HG02870 (cell line): ENCODE measurements at regions not wholly inside any gene's neighbourhood (a gene's known extent, or its start where the extent isn't known, plus 50 kb on each side); places are given as distances from the start of the nearest gene placed in this dataset.

Experiments
- ATAC-seq: cut with Tn5 transposase; IDR thresholded peaks from one replicate; pipeline ENCODE4 v1.9.1; 2021; ENCODE audit warnings: mild to moderate bottlenecking, moderate library complexity; ENCODE audit not compliant: unreplicated experiment

- no peak for ATAC-seq
Measured at GRCh38 chr9:16193066-16193465, 640.2 kb downstream of the CCDC171 start.

GRCh38 chr9:16196206-16196605, 643.4 kb downstream of the CCDC171 start:
- ATAC-seq: no peak

- no peak for ATAC-seq
Measured at GRCh38 chr9:16197578-16198370, 644.9 kb downstream of the CCDC171 start.

- no peak for ATAC-seq
Measured at GRCh38 chr9:16198996-16199395, 646.2 kb downstream of the CCDC171 start.

GRCh38 chr9:16202221-16202620, 649.4 kb downstream of the CCDC171 start:
- no peak for ATAC-seq

GRCh38 chr9:16202914-16203728, 650.3 kb downstream of the CCDC171 start:
- no peak for ATAC-seq

GRCh38 chr9:16203729-16204573, 651.1 kb downstream of the CCDC171 start:
- no peak for ATAC-seq

- no peak for ATAC-seq
Measured at GRCh38 chr9:16205455-16205854, 652.6 kb downstream of the CCDC171 start.

- ATAC-seq: no peak
Measured at GRCh38 chr9:16206518-16206917, 653.7 kb downstream of the CCDC171 start.

- ATAC-seq: peak; percentile 82
Measured at GRCh38 chr9:16207161-16207560, 654.3 kb downstream of the CCDC171 start.

- ATAC-seq: no peak
Measured at GRCh38 chr9:16210440-16210839, 657.6 kb downstream of the CCDC171 start.

- ATAC-seq: no peak
Measured at GRCh38 chr9:16211946-16212345, 658.5 kb downstream of the BNC2 start.

GRCh38 chr9:16213781-16214515, 656.5 kb downstream of the BNC2 start:
- ATAC-seq: no peak

GRCh38 chr9:16214677-16215352, 655.7 kb downstream of the BNC2 start:
- ATAC-seq: no peak

- no peak for ATAC-seq
Measured at GRCh38 chr9:16215353-16215680, 655.2 kb downstream of the BNC2 start.

GRCh38 chr9:16217943-16218701, 652.3 kb downstream of the BNC2 start:
- no peak for ATAC-seq

- ATAC-seq: peak; percentile 29
Measured at GRCh38 chr9:16221366-16221765, 649.1 kb downstream of the BNC2 start.

- peak; percentile 83 for ATAC-seq
Measured at GRCh38 chr9:16221822-16222547, 648.5 kb downstream of the BNC2 start.
